Loucy (cell line): ENCODE measurements at regions not wholly inside any gene's neighbourhood (a gene's known extent, or its start where the extent isn't known, plus 50 kb on each side); places are given as distances from the start of the nearest gene placed in this dataset.

Experiments
- H2AFZ ChIP-seq: fragments of 200-600 bp; sonication (generic); 2 replicates; pipeline ENCODE4 v1.6.0; 2016; ENCODE audit warnings: antibody characterized with exemption, mild to moderate bottlenecking, low read length, moderate library complexity
- H3F3A ChIP-seq: fragments of 200-600 bp; 2 replicates; pipeline ENCODE4 v1.6.0; 2016; ENCODE audit warnings: antibody characterized with exemption, low read depth, mild to moderate bottlenecking
- H3K27me3 ChIP-seq: fragments of 200-600 bp; sonication (generic); 2 replicates; pipeline ENCODE4 v1.6.1; 2014; ENCODE audit warnings: low read length, mild to moderate bottlenecking; ENCODE audit not compliant: insufficient read depth, poor library complexity, severe bottlenecking
- H3K36me3 ChIP-seq: fragments of 200-600 bp; sonication (generic); 2 replicates; pipeline ENCODE4 v1.6.1; 2016; ENCODE audit warnings: low read length; ENCODE audit not compliant: insufficient read depth
- H3K4me1 ChIP-seq: fragments of 200-600 bp; sonication (generic); 2 replicates; pipeline ENCODE4 v1.5.1; 2014; ENCODE audit warnings: low read length, mild to moderate bottlenecking; ENCODE audit not compliant: insufficient read depth, poor library complexity, severe bottlenecking
- H3K4me2 ChIP-seq: fragments of 200-600 bp; sonication (generic); 2 replicates; pipeline ENCODE4 v1.6.0; 2014; ENCODE audit warnings: antibody characterized with exemption, low read length, low read depth, mild to moderate bottlenecking; ENCODE audit not compliant: poor library complexity, severe bottlenecking
- H3K4me3 ChIP-seq: fragments of 200-600 bp; sonication (generic); 2 replicates; pipeline ENCODE4 v1.5.1; 2014; ENCODE audit warnings: low read length, mild to moderate bottlenecking, mixed read lengths; ENCODE audit not compliant: poor library complexity, severe bottlenecking
- H3K79me2 ChIP-seq: fragments of 200-600 bp; sonication (generic); 2 replicates; pipeline ENCODE4 v1.6.1; 2014; ENCODE audit warnings: low read length; ENCODE audit not compliant: insufficient read depth
- H3K9ac ChIP-seq: fragments of 200-600 bp; sonication (generic); 2 replicates; pipeline ENCODE4 v1.6.0; 2014; ENCODE audit warnings: mild to moderate bottlenecking, low read depth, low read length, moderate library complexity; ENCODE audit not compliant: poor library complexity, severe bottlenecking
- H3K9me2 ChIP-seq: fragments of 200-600 bp; sonication (generic); replicated peaks from 2 replicates; pipeline ENCODE4 v1.6.1; 2016; ENCODE audit warnings: low read depth, low read length, mixed read lengths
- H3K9me3 ChIP-seq: fragments of 200-600 bp; sonication (generic); 2 replicates; pipeline ENCODE4 v1.6.1; 2014; ENCODE audit warnings: mild to moderate bottlenecking, antibody characterized with exemption, low read length, low read depth; ENCODE audit not compliant: insufficient read depth
- H4K20me1 ChIP-seq: fragments of 200-600 bp; sonication (generic); 2 replicates; pipeline ENCODE4 v1.6.0; 2014; ENCODE audit warnings: antibody characterized with exemption, low read length, mild to moderate bottlenecking; ENCODE audit not compliant: insufficient read depth, poor library complexity, severe bottlenecking
- EZH2phosphoT487 ChIP-seq: fragments of 200-600 bp; IDR thresholded peaks from 2 replicates; pipeline ENCODE4 v1.6.1; 2018; ENCODE audit warnings: antibody characterized with exemption, mild to moderate bottlenecking, moderate library complexity, borderline replicate concordance
- TF ChIP-seq, protein P1 (sequence below): fragments of 200-600 bp; sonication (generic); conservative IDR thresholded peaks from 2 replicates; pipeline ENCODE4 v1.5.1; 2014; ENCODE audit warnings: mild to moderate bottlenecking, antibody characterized with exemption, low read length

GRCh38 chr2:120448961-120449810, 103.2 kb downstream of the INHBB start:
- Histone ChIP-seq H3K9me3 (no peaks in the 10 kb centered on the region), H2AFZ (no peak overlapping the region), H3K4me2 (no peak overlapping the region), H3K9ac (no peak overlapping the region), H3F3A (no peaks in the 10 kb centered on the region), H4K20me1 (no peaks in the 10 kb centered on the region), H3K27me3 (no peaks in the 10 kb centered on the region), H3K79me2 (no peaks in the 10 kb centered on the region), H3K36me3 (no peaks in the 10 kb centered on the region), H3K4me3 (no peak overlapping the region), H3K9me2 (no peaks in the 10 kb centered on the region), H3K4me1 (no peaks in the 10 kb centered on the region)
- TF ChIP-seq, protein P1, sequence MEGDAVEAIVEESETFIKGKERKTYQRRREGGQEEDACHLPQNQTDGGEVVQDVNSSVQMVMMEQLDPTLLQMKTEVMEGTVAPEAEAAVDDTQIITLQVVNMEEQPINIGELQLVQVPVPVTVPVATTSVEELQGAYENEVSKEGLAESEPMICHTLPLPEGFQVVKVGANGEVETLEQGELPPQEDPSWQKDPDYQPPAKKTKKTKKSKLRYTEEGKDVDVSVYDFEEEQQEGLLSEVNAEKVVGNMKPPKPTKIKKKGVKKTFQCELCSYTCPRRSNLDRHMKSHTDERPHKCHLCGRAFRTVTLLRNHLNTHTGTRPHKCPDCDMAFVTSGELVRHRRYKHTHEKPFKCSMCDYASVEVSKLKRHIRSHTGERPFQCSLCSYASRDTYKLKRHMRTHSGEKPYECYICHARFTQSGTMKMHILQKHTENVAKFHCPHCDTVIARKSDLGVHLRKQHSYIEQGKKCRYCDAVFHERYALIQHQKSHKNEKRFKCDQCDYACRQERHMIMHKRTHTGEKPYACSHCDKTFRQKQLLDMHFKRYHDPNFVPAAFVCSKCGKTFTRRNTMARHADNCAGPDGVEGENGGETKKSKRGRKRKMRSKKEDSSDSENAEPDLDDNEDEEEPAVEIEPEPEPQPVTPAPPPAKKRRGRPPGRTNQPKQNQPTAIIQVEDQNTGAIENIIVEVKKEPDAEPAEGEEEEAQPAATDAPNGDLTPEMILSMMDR, result no peak
- no peak for TF ChIP-seq EZH2phosphoT487

GRCh38 chr2:120450196-120450820, 104.4 kb downstream of the INHBB start:
- Histone ChIP-seq H3K27me3 (no peaks in the 10 kb centered on the region), H3F3A (no peaks in the 10 kb centered on the region), H2AFZ (no peak overlapping the region), H3K4me2 (no peak overlapping the region), H3K4me1 (no peaks in the 10 kb centered on the region), H3K9ac (no peak overlapping the region), H3K79me2 (no peaks in the 10 kb centered on the region), H3K4me3 (no peak overlapping the region), H3K9me3 (no peaks in the 10 kb centered on the region), H3K36me3 (no peaks in the 10 kb centered on the region), H4K20me1 (no peaks in the 10 kb centered on the region), H3K9me2 (no peaks in the 10 kb centered on the region)
- no peak for TF ChIP-seq EZH2phosphoT487
- TF ChIP-seq, protein P1, result no peak

GRCh38 chr2:120451334-120451733, 105.4 kb downstream of the INHBB start:
- H3K79me2 ChIP-seq, result no peaks in the 10 kb centered on the region
- no peak overlapping the region for H2AFZ ChIP-seq
- H3K36me3 ChIP-seq, result no peaks in the 10 kb centered on the region
- no peaks in the 10 kb centered on the region for H3K27me3 ChIP-seq
- H3K9me2 ChIP-seq, result no peaks in the 10 kb centered on the region
- H4K20me1 ChIP-seq, result no peaks in the 10 kb centered on the region
- H3F3A ChIP-seq, result no peaks in the 10 kb centered on the region
- H3K9ac ChIP-seq, result no peak overlapping the region
- H3K4me2 ChIP-seq, result no peak overlapping the region
- H3K4me3 ChIP-seq, result no peak overlapping the region
- TF ChIP-seq, protein P1, result no peak
- TF ChIP-seq EZH2phosphoT487, result no peak
- H3K4me1 ChIP-seq, result no peaks in the 10 kb centered on the region
- no peaks in the 10 kb centered on the region for H3K9me3 ChIP-seq
